ENCODE measurements at regions not wholly inside any gene's neighbourhood (a gene's known extent, or its start where the extent isn't known, plus 50 kb on each side); places are given as distances from the start of the nearest gene placed in this dataset.
A peak's percentile ranks its signal among the peaks of the same experiment; 100 is the strongest.

GRCh38 chr18:10401930-10402329, 52.5 kb upstream of the APCDD1 start:
- Histone ChIP-seq H3K9me3 (no peaks in the 10 kb centered on the region), H3K36me3 (no peaks in the 10 kb centered on the region), H3K4me3 (no peak overlapping the region), H3K4me1 (peaks cover 0 to 21% (median 15%) of the 10 kb centered on the region in 9 donors), H3K27ac (no peak overlapping the region), H3K27me3 (no peaks in the 10 kb centered on the region)
- no peak for ATAC-seq
- TF ChIP-seq, protein P1, sequence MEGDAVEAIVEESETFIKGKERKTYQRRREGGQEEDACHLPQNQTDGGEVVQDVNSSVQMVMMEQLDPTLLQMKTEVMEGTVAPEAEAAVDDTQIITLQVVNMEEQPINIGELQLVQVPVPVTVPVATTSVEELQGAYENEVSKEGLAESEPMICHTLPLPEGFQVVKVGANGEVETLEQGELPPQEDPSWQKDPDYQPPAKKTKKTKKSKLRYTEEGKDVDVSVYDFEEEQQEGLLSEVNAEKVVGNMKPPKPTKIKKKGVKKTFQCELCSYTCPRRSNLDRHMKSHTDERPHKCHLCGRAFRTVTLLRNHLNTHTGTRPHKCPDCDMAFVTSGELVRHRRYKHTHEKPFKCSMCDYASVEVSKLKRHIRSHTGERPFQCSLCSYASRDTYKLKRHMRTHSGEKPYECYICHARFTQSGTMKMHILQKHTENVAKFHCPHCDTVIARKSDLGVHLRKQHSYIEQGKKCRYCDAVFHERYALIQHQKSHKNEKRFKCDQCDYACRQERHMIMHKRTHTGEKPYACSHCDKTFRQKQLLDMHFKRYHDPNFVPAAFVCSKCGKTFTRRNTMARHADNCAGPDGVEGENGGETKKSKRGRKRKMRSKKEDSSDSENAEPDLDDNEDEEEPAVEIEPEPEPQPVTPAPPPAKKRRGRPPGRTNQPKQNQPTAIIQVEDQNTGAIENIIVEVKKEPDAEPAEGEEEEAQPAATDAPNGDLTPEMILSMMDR (IDR thresholded peaks at IDR 0.05) = no peak
- DNase-seq = no peak
- 81 to 92% methylated on average over 6 of the region's 6 CpGs for WGBS, 2 donors
- intact Hi-C loops (cut with DNase I) = no loop called here

GRCh38 chr18:10402871-10403559, 51.4 kb upstream of the APCDD1 start:
- TF ChIP-seq, protein P1 (IDR thresholded peaks at IDR 0.05) = no peak
- WGBS, 2 donors = 85 to 95% methylated on average over 8 of the region's 8 CpGs
- DNase-seq (no peak), ATAC-seq (no peak)
- Histone ChIP-seq H3K27ac (no peak overlapping the region), H3K4me1 (peaks cover 0 to 21% (median 15%) of the 10 kb centered on the region in 9 donors), H3K27me3 (no peaks in the 10 kb centered on the region), H3K36me3 (no peaks in the 10 kb centered on the region), H3K4me3 (no peak overlapping the region), H3K9me3 (no peaks in the 10 kb centered on the region)
- intact Hi-C loops (cut with DNase I) = no loop called here

GRCh38 chr18:10403708-10404107, 50.7 kb upstream of the APCDD1 start:
- H3K4me1 ChIP-seq = peaks cover 0 to 21% (median 15%) of the 10 kb centered on the region in 9 donors
- H3K9me3 ChIP-seq = no peaks in the 10 kb centered on the region
- WGBS, 2 donors = 66 to 77% methylated on average over 11 of the region's 11 CpGs
- peak in 1 of 8 donors; percentile 25 for ATAC-seq
- no peaks in the 10 kb centered on the region for H3K36me3 ChIP-seq
- no peak overlapping the region for H3K4me3 ChIP-seq
- H3K27ac ChIP-seq = peak overlapping the region in 3 of 10 donors; percentile 1 to 45 (median 25)
- H3K27me3 ChIP-seq = no peaks in the 10 kb centered on the region
- DNase-seq = no peak
- intact Hi-C loops (cut with DNase I) = no loop called here
- TF ChIP-seq, protein P1 (IDR thresholded peaks at IDR 0.05) = no peak

- H3K4me1 ChIP-seq = peaks cover 0 to 21% (median 15%) of the 10 kb centered on the region in 9 donors
- H3K27me3 ChIP-seq = no peaks in the 10 kb centered on the region
- no peak overlapping the region for H3K4me3 ChIP-seq
- TF ChIP-seq, protein P1 (IDR thresholded peaks at IDR 0.05) = no peak
- DNase-seq (peak in 1 of 2 donors; percentile 26), ATAC-seq (peak in 3 of 8 donors; percentile 32 to 41 (median 38))
- H3K9me3 ChIP-seq = no peaks in the 10 kb centered on the region
- H3K36me3 ChIP-seq = no peaks in the 10 kb centered on the region
- WGBS, 2 donors = 76 to 79% methylated on average over 9 of the region's 9 CpGs
- intact Hi-C loops (cut with DNase I) = no loop called here
- H3K27ac ChIP-seq = peak overlapping the region in 3 of 10 donors; percentile 1 to 45 (median 25)
Measured at GRCh38 chr18:10404168-10404567, 50.3 kb upstream of the APCDD1 start.
